GM21515 (cell line): ENCODE measurements at regions not wholly inside any gene's neighbourhood (a gene's known extent, or its start where the extent isn't known, plus 50 kb on each side); places are given as distances from the start of the nearest gene placed in this dataset.

Experiments
- ATAC-seq: cut with Tn5 transposase; IDR thresholded peaks from one replicate; pipeline ENCODE4 v1.9.1; 2021; ENCODE audit not compliant: unreplicated experiment

DNA sequence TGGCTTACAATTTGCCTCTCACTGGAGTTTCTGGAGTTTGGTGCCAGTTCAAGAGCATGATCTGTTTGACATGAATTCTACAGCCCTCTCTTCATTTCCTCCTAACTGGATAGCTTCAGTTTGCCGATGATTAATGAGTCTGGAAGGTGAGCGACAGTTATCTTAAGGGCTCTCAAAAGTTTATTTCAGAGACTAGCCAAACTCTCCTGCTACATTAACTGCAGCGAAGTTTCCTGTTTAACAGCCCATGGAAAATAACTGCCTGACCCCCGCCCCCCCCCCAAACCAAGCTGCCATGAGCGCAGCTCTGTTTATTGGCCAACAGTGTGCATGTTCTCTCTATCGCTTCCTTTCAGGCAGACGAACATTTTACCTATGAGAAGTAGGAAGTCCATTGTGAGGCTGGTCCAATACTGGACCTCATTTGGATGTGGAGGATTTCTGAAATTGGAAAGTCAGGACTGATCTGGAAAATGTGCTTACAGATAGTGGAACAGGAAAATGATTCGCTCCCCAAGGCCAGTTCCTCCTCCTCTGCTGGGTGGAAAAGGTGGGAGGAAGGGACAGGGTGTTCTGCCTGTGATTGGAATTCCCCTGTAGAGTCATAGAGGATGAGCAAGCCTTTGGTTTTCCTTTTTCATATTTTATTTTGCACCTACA, 522.2 kb upstream of the JAG1 start:
- no peak for ATAC-seq

DNA sequence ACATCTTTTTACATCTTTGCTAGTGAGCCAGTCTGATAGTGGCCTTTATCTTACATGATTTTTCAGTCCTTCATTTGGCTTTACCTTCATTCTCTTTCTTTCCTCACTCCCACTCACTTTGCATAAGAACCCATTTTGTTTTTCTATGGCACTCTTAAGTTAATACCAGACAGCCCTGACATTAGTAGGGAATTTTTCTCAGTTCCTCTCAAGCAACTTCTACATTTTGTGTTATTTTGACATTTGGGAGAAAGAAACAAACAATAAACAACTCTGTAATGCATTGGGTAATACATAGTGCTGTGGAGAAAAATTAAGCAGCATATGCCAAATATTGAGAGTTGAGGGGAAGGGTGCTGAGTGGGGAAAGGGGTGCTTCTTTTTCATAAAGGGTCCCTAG, 524.1 kb upstream of the JAG1 start:
- ATAC-seq, result no peak

DNA sequence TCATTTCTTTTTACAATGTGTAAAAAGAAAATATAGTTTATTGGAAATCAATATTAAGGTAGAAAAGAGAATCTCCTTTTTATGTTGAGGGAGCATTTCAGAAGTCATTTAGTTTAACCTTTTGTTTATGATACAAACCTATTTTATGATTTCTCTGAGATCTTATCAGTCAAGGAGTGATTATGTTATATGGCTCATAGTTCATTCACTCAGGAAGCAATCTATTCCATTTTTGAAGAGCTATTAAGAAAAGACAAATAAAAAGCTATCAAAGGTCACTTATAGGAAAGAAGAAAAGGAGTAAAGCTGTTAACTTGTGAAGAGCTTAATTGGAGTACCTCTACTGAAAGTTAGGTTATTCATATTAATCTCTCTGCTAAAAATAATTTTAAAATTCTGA, 526.6 kb upstream of the JAG1 start:
- no peak for ATAC-seq

DNA sequence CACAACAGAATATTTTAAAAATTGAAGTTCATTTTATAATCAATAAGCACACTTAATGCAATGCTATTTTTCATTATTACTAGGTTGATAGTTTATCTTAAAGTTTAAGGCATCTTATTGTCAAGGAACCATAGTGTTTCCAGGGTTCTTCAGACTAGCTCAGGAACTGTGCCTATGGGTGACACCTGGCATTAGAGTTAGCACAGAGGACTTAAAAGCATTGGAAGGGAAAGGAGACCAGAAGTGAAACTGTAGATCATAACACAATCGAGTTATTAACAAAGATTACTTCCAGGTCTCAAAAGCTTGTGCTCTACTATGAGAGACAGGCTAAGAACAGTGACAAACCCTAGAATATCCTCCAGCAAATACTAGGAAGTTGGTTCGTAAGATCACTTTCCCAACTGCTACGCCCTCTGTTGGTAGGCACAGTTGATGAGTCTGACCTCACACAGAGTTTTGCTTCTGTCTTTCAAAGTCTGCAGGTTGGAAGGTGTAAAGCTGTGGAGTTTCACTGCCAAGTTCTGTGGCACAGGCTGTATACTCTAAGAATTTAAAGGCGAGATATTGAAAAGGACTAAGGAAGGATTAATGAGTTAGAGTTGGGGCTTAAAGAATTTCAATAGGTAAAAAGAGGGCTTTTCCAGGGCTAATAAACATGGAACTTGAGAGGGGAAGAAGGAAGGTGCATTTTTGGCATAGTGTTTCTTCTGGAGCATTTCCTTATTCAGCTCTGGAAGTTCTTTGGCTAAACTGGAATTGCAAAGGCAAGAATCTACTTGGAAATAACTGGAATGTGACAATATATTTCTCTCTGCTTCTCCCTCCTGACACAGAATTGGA, 531.3 kb upstream of the JAG1 start:
- peak; percentile 77 for ATAC-seq

DNA sequence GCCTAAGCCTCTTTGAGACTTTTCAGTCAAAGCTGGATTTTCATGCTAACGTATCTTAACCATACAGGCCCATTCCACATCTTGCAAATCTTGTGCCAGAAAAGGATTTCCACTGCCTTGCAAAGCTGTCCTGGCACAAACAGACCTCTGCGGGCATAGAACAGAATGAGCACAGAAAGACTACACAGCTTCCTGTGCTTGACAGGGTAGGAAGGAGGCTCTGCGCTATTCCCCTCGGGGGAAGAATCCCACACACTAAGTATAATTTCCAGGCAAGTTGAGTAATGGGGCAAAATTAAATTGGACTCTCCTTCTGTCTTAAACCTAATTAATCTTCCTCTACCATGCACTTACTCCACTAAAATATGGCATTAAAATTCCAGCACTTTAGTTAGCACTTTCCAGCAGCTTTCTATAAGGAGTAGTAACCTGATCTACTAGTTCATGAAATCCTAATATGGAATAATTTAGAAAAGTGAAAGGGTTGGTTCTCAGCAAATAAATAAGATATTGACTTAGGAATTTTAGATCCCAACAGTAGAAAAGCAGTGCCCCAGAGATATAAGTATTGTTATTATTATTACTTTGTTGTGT, 532.1 kb upstream of the JAG1 start:
- ATAC-seq, result no peak

DNA sequence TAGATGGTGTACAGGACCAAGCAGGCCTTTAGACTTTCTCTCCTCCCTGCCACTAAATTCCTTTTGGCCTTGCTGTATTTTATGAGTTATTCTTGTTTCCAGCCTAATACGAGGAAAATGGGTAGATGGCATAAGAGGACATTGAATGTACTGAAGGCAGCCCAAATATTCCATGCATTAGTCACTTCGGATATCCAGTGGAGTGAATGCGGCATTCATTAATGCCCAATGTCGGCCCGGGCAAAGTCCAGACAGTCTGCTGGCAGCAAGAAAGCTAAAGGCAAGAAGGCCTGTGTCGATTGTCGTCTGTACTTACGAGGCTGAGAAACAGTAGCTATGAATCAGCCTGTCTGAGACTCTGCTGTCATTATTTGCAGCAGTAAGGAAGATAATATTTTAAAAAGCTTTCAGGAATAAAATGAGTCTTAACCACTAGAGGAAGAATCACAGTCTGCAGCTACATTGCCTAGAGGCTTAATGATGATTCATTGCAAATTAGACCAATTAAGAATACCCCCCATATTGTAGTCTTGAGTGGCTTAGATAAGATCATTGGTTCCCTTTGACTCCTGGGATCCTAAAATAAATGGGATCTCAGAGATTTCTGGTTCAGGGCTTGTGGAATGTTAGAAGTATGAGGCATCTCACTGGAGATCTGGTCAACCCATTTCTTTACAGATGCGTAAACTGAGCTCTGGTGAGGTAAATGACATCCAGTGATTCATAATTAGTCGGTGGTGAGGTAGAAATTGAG, 534.1 kb upstream of the JAG1 start:
- ATAC-seq, result no peak

DNA sequence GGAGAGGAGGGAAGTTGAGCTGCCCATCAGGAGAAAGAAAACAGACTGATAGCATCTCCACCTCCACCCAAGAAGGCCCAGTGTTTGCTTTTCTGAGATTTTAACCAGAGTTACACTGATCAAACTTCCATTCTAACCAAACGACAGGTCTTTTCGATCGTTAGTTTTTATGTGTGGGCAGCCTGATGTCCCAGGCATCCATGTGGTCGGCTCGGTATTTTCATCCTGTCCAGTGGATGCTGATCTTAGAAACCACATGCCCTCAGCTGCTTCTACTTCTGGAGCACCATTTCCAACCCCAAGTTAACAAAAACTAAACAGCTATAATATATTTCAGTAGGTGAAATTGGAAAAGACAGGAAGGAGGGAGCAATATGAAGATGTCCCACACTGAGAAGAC, 536.8 kb upstream of the JAG1 start:
- ATAC-seq, result no peak

DNA sequence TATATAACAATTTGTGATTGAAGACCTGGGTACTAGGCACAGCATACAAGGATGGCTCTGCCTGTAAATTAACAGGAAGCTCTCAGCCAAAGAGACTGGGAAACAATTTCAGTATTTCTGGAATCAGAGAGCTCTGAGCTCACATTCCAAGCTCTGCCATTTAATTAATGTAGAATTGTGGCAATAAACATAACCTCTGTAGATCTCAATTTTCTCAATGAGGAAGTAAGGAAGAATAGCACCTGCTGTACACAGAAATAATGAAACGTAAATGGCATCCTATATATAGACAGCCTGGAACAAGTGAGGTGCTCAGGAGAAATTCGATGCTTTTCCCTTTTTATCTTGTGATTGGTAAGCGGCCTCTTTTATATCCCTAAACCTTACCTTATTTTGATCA, 538.5 kb upstream of the JAG1 start:
- ATAC-seq, result no peak

DNA sequence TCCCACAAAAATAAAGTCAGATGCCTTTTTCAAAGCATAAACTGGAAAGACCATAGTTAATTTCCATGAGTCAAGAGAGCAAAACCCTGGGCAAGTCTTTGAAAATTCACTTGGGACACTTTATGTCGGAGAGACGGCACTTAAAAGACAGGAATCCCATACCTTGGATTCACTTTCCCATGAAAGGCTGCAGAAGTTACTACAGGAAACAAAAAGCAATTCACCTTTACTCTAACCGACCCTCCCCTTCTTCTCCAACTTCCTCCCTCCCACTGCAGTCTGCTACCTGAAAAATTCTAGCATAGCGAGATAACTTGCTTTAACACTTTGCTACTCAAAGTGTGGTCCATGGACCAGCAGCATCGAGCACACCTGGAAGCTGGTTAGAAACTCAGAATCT, 539.1 kb upstream of the JAG1 start:
- no peak for ATAC-seq

DNA sequence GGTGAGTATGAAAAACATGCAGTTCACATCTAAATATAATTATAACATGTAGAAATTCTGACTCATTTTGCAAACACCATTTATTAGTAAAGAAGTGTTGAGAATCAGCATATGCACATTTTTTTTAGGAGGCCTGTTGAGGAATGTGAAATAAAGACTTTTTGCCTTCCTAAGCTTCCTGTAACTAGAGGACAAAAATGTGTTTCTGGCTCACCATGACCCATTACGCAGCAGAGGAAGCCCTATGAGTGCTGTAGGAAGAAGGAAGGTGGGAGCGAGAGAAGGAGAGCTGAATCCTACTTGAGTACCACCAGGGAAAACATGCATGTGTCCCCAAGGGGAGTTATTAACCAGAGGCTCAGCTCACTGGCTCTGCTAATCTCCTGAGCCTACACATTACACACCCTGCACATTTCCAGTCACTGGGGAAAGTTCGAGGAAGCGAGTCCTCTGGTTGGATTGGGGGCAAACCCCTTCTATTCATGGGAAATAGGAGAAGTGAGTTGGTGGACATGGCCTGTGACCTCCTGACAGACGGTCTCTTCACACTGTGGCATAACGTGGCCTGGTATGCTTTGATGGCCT, 540.5 kb upstream of the JAG1 start:
- ATAC-seq, result no peak

DNA sequence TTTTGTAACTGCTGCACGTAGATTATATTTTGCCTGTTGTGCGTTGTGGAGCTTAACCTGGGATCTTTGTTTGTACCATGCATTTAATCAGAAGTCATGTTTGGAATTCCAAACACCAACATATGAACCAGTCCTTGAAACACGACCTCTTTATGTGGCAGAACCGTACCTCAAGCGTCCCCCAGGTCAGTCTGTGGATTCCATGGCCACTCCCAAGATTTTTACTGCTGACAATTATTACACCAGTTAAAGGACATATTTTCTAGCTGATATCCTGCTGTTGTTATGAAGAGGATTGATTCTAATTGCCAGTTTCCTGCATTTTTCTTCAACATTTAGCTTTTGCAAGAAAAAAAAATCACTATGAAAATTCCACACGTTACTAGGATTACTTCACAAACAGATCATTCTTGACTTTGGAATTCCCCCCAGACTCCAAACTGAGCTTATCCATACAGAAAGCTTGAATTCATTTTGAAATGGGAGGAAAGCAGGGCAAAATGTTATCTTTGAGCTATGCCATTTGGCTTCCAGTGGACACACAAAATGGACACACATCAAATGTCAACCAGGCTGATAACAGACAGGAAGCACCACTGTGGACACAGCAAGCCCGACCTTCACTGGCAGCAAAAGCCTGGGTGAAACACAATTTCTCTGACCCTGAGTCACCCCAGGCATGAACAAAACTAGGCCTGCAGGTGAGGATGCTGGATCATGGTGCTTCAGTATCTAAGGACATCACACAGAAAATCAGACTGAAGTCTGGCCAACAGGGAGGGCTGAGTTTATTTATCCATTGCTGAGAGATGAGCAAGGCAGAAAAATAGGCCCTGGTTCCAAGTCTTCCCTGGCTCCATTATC, 542.9 kb upstream of the JAG1 start:
- ATAC-seq, result no peak

DNA sequence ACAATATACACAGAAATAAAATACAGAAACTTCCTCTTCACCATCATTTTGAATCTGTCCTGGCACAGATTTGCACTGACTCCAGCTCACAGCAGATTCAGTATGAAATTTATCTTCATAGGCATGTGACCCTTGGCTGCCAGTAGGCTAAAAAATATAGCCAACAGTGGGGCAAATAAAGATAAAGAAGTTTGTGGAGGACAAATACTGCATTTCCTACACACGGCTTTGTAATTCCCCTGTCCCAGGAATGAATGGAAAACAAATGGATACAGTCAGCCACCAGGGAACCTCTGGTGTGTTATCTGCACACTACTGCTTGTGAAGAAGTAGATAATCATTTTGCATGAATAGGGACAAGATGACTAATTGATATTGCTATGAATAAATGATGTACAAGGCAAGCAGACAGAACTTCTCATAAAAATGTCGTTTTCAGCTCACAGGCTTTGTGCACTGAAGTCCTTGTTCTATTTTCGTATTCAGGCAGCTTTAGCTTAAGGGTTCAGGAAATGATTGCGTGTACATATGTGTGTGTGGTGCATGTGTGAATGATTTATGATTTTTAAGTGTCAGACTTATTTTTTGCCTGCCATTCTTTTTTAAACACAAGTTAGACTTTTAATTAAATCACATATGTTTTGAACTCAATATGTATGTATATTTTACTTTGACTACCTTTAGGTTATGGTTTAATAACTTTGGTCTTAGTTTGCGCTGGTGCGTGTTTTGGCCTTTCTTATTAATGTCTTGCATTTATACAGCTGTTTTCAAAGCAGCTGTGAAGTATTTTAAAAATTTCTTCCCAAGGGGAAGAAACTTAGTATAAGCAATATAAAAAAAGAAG, 543.8 kb upstream of the JAG1 start:
- ATAC-seq, result no peak

DNA sequence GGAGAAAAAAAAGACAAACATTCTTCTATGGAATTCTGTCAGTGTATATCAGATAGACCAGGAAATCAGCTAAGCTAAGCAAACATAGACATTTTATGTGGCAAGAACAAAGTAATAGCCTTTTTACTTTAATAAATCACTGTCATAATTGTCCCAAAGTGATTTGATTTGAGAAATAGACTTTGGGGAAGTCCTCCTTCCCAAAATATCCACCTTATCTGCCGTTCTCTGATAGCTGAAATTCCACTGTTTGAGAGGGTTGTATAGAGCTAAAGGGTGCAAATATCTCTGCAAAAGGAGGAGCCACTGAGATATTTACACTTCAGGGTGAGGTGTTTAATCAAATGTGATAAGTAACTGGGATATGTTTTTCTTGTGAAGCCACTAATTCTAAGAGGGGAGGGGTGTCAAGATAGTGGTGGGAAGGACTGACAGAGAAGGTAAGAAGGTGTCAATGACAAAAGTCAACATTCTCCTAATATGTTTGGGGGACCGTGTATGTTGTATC, 544.4 kb upstream of the JAG1 start:
- no peak for ATAC-seq

DNA sequence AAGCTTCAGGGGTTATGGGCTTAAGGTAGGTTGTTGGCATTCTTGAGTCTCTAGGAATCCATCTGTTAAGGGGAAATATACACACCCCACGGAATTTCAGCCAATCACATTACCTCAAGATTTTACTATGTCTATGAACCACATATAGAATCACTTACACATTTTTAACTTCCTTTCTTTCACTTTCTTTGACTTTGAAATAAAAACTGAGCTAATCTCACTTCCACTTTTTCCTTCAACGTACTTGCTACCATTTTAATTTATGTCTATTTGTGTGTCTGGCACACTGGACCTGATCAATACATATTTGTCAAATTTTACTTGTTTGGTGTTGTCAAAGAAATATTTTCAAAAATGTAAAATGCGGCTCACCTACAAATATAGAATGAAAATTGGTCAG, 545.4 kb upstream of the JAG1 start:
- no peak for ATAC-seq

DNA sequence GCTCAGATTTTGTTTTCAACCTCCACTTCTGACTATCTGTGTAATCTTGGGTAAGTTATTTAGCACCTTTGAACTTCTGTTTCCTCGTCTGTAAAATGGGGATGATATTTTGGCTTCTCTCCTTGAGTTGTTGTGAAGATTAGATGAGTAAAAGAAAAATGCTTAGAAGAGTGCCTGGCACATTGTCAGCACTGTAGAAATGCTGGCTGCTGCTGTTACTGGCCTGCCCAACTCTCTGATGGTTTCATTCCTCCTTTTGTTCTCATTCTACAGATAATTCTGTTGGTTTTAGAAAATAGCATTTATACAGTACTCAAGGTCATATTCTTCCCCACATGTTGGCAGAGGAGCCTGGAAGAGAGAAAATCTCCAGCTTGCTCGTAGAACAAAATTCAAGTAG, 547.2 kb upstream of the JAG1 start:
- no peak for ATAC-seq

DNA sequence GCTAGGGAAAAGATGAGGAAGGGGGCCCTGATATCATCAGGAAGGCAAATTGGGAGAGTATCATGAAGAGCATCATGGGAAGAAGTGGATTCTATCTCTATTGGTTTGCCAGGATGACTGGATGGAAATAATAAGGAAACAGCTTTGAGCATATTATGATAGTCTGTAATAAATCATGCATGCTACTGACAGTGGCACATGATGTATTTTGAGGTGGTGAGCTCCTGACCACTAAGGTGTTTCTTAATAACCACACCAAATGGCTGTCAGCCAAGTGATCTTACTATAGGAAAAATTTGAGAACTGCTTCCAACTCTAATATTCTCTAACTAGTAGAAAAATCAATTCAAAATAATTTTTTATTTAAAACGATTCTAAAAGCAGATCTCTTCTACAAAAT, 548.4 kb upstream of the JAG1 start:
- ATAC-seq, result no peak

DNA sequence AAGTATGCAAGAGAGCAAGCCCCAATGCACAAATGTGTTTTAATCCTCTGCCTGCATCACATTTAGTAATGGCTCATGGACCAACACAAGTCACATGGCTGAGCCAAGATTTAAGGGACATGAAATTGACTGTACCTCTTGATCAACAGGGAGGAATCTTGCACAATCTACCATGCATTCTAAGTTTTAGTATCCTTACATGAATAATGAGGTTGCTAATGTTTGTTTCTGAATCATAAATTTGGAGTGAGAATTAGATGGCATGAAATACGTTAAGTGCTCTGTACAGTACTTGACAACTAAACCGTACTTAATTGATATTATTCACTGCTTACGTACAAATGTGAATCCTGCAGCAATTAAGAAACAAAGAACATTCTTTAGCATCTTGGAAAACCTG, 553.8 kb upstream of the JAG1 start:
- ATAC-seq, result no peak

DNA sequence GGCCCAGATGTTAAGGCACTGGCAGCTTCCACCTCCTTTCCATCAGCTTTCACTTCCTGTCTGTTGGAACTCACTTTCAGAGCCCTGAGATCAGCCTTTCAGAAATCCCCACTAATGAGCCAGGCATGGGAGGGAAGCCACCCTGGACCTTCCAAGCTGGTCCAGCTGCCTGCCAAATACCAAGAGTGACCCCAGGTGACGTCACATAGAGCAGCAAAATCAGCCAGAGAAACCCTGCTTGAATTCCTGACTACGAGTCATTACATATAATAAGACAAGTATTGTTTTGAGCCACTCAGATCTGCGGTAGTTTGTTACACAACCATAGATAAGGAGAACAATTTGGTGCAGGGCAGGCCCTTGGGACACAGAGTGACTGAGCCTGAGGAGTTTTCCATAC, 556.0 kb upstream of the JAG1 start:
- ATAC-seq, result no peak

DNA sequence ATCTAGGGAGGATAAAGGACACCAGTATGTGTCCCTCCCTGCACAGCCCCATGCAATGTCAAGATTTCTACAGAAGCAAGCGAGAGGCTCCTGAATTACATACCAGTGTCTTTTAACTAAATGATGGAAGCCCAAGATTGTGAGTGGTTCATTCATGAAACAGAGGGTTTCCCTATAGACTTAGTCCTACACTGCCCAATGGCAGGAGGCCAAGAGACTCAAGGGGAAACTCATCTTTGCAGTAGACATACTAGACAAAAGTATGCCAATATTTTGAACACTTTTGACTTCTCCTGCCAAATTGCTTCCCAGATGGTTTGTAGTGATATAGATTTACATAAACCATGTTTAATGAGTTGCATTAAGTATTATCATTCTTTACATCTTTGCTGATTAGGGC, 557.2 kb upstream of the JAG1 start:
- ATAC-seq, result no peak
